MM.1S (cell line): ENCODE measurements at regions not wholly inside any gene's neighbourhood (a gene's known extent, or its start where the extent isn't known, plus 50 kb on each side); places are given as distances from the start of the nearest gene placed in this dataset.

ENCODE experiments used
- DNase-seq: peaks from one replicate; pipeline ENCODE4 v3.0.0-alpha.2; 2015
- H2AFZ ChIP-seq: fragments of 300-600 bp; sonication (generic); 2 replicates; pipeline ENCODE4 v1.6.0; 2016; ENCODE audit warnings: antibody characterized with exemption, low read length
- H3F3A ChIP-seq: fragments of 300-600 bp; sonication (generic); 2 replicates; pipeline ENCODE4 v1.6.1; 2016; ENCODE audit warnings: mild to moderate bottlenecking, antibody characterized with exemption, low read length, moderate library complexity, mixed read lengths; ENCODE audit not compliant: insufficient read depth
- H3K27ac ChIP-seq: fragments of 300-600 bp; sonication (generic); 2 replicates; pipeline ENCODE4 v1.5.1; 2016; ENCODE audit warnings: mild to moderate bottlenecking, low read length
- H3K27me3 ChIP-seq: fragments of 300-600 bp; sonication (generic); replicated peaks from 2 replicates; pipeline ENCODE4 v1.6.0; 2016; ENCODE audit warnings: low read length; ENCODE audit not compliant: insufficient read depth
- H3K36me3 ChIP-seq: fragments of 300-600 bp; sonication (generic); replicated peaks from 2 replicates; pipeline ENCODE4 v1.6.1; 2016; ENCODE audit warnings: mild to moderate bottlenecking, low read length, mixed read lengths; ENCODE audit not compliant: insufficient read depth
- H3K4me1 ChIP-seq: fragments of 300-600 bp; sonication (generic); 2 replicates; pipeline ENCODE4 v1.6.1; 2016; ENCODE audit warnings: low read length, mixed read lengths
- H3K4me2 ChIP-seq: fragments of 300-600 bp; sonication (generic); 2 replicates; pipeline ENCODE4 v1.6.0; 2016; ENCODE audit warnings: low read depth, low read length
- H3K4me3 ChIP-seq: fragments of 300-600 bp; sonication (generic); 2 replicates; pipeline ENCODE4 v1.5.1; 2016; ENCODE audit warnings: low read length, mixed read lengths
- H3K79me2 ChIP-seq: fragments of 300-600 bp; sonication (generic); 2 replicates; pipeline ENCODE4 v1.6.1; 2016; ENCODE audit warnings: mixed run types, low read length, mixed read lengths
- H3K9ac ChIP-seq: fragments of 300-600 bp; sonication (generic); 2 replicates; pipeline ENCODE4 v1.6.1; 2016; ENCODE audit warnings: low read length, mixed read lengths
- H3K9me2 ChIP-seq: fragments of 300-600 bp; sonication (generic); replicated peaks from 2 replicates; pipeline ENCODE4 v1.6.1; 2016; ENCODE audit warnings: mild to moderate bottlenecking, low read length, mixed read lengths; ENCODE audit not compliant: insufficient read depth
- H3K9me3 ChIP-seq: fragments of 300-600 bp; sonication (generic); replicated peaks from 2 replicates; pipeline ENCODE4 v1.6.1; 2016; ENCODE audit warnings: mild to moderate bottlenecking, low read length, mixed read lengths; ENCODE audit not compliant: insufficient read depth
- H4K20me1 ChIP-seq: fragments of 300-600 bp; sonication (generic); 2 replicates; pipeline ENCODE4 v1.6.1; 2016; ENCODE audit warnings: mild to moderate bottlenecking, low read length, moderate library complexity, mixed read lengths; ENCODE audit not compliant: insufficient read depth
- CTCF ChIP-seq: fragments of 300-600 bp; sonication (generic); IDR thresholded peaks from 2 replicates; pipeline ENCODE4 v1.5.1; 2016; ENCODE audit warnings: antibody characterized with exemption, low read length, mixed read lengths
- EZH2 ChIP-seq: fragments of 300-600 bp; sonication (generic); optimal IDR thresholded peaks from 2 replicates; pipeline ENCODE3; 2017; ENCODE audit warnings: low read depth, mild to moderate bottlenecking, antibody characterized with exemption, low read length, mixed read lengths
- EZH2phosphoT487 ChIP-seq: fragments of 300-600 bp; sonication (generic); IDR thresholded peaks from 2 replicates; pipeline ENCODE4 v1.6.1; 2018; ENCODE audit warnings: antibody characterized with exemption, low read length

- Histone ChIP-seq H3K36me3 (no peaks in the 10 kb centered on the region), H3K27ac (no peak overlapping the region), H2AFZ (no peak overlapping the region), H3K9me2 (no peaks in the 10 kb centered on the region), H3K9me3 (no peaks in the 10 kb centered on the region), H3K79me2 (no peaks in the 10 kb centered on the region), H3K4me2 (no peak overlapping the region), H4K20me1 (no peaks in the 10 kb centered on the region), H3K4me1 (peaks cover 9% of the 10 kb centered on the region; the same call in 1 of the 2 replicates), H3K9ac (no peak overlapping the region), H3K4me3 (no peak overlapping the region), H3K27me3 (no peaks in the 10 kb centered on the region), H3F3A (peaks cover 7% of the 10 kb centered on the region)
- TF ChIP-seq EZH2 (no peak), CTCF (no peak), EZH2phosphoT487 (no peak)
- DNase-seq = no peak
These were observed 141.4 kb downstream of the KCNRG start for GRCh38 chr13:50156561-50157127.

- 0 out of 2 replicates have a peak, but pooled peaks cover 2% of the 10 kb centered on the region for H3K4me1 ChIP-seq
- no peak for DNase-seq
- H3K9me2 ChIP-seq = no peaks in the 10 kb centered on the region
- no peaks in the 10 kb centered on the region for H4K20me1 ChIP-seq
- H3K27ac ChIP-seq = no peak overlapping the region
- no peaks in the 10 kb centered on the region for H3K9me3 ChIP-seq
- no peaks in the 10 kb centered on the region for H3K27me3 ChIP-seq
- no peaks in the 10 kb centered on the region for H3F3A ChIP-seq
- H3K9ac ChIP-seq = no peak overlapping the region
- H2AFZ ChIP-seq = no peak overlapping the region
- no peak overlapping the region for H3K4me3 ChIP-seq
- no peaks in the 10 kb centered on the region for H3K79me2 ChIP-seq
- H3K4me2 ChIP-seq = no peak overlapping the region
- H3K36me3 ChIP-seq = no peaks in the 10 kb centered on the region
- TF ChIP-seq EZH2 = no peak
- TF ChIP-seq CTCF = no peak
- TF ChIP-seq EZH2phosphoT487 = no peak
These were observed 143.3 kb downstream of the KCNRG start for GRCh38 chr13:50158385-50159165.

GRCh38 chr13:50159607-50160006, 144.4 kb downstream of the KCNRG start:
- no peak overlapping the region for H3K27ac ChIP-seq
- no peaks in the 10 kb centered on the region for H3K9me3 ChIP-seq
- H4K20me1 ChIP-seq = no peaks in the 10 kb centered on the region
- H2AFZ ChIP-seq = no peak overlapping the region
- H3K4me2 ChIP-seq = no peak overlapping the region
- H3K4me1 ChIP-seq = no peaks in the 10 kb centered on the region
- TF ChIP-seq EZH2phosphoT487 (no peak), EZH2 (no peak), CTCF (no peak)
- no peaks in the 10 kb centered on the region for H3K27me3 ChIP-seq
- no peak overlapping the region for H3K9ac ChIP-seq
- H3K9me2 ChIP-seq = no peaks in the 10 kb centered on the region
- H3K79me2 ChIP-seq = no peaks in the 10 kb centered on the region
- no peaks in the 10 kb centered on the region for H3K36me3 ChIP-seq
- H3F3A ChIP-seq = no peaks in the 10 kb centered on the region
- DNase-seq = no peak
- no peak overlapping the region for H3K4me3 ChIP-seq
